ENCODE measurements at regions not wholly inside any gene's neighbourhood (a gene's known extent, or its start where the extent isn't known, plus 50 kb on each side); places are given as distances from the start of the nearest gene placed in this dataset.

DNA sequence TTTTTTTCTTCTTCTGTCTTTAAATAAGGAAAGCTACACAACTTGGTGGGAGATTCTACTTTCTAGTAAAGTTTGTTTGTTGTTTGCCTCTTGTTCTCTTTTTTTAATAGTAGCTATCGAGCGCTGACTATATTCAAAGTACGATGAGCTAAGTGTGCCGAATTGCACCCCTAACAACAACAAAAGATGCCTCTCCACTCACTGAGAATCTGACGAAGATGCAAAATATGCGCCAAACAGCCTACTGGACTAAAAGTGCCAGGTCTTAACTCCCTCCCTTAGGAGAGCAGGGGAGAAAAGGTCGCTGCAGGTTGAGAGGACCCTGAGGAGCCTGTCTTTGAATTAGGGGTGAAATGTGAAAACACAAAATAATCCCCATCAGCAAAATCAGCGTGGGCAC, 713.8 kb upstream of the WWC1 start:
- intact Hi-C loops (cut with micrococcal nuclease; ENCODE audit: unreplicated experiment): no loop called here
- Histone ChIP-seq H3K9ac (ENCODE audit: control insufficient read depth, insufficient read depth, low read length) (no peak overlapping the region), H3K4me3 (no peak overlapping the region), H4K20me1 (ENCODE audit: control insufficient read depth, insufficient read depth) (no peaks in the 10 kb centered on the region), H3K36me3 (ENCODE audit: control insufficient read depth in 2 of 2, insufficient read depth in 2 of 2, low read length in 1 of 2) (no peaks in the 10 kb centered on the region), H3K79me2 (ENCODE audit: control insufficient read depth, insufficient read depth, low read length) (no peaks in the 10 kb centered on the region), H3K27ac (ENCODE audit: control insufficient read depth, insufficient read depth) (no peak overlapping the region), H3K9me3 (replicated peaks; ENCODE audit: control insufficient read depth, insufficient read depth, low read length) (no peaks in the 10 kb centered on the region), H3K4me1 (ENCODE audit: control insufficient read depth, insufficient read depth, low read length) (no peaks in the 10 kb centered on the region), H3K27me3 (replicated peaks in 1 of 2; ENCODE audit: control insufficient read depth in 2 of 2, insufficient read depth in 2 of 2, low read length in 1 of 2) (peaks cover 2 to 3% of the 10 kb centered on the region in 2 experiments; a peak in 3 of 4 replicates), H3K4me2 (ENCODE audit: control insufficient read depth, insufficient read depth) (no peak overlapping the region), H2AFZ (ENCODE audit: control insufficient read depth, low read depth, low read length) (no peak overlapping the region)
- SMC1A ChIA-PET (ENCODE audit: uncharacterized antibody, unreplicated experiment): no interaction called here
- 55% methylated on average over 8 of the region's 8 CpGs for WGBS (ENCODE audit: insufficient coverage, insufficient replicate concordance, low lambda C conversion rate, missing lambda C conversion rate)
- no peak for TF ChIP-seq MTA3 (IDR thresholded peaks at IDR 0.05; ENCODE audit: borderline replicate concordance, low read length)
- TF ChIP-seq, protein P1, sequence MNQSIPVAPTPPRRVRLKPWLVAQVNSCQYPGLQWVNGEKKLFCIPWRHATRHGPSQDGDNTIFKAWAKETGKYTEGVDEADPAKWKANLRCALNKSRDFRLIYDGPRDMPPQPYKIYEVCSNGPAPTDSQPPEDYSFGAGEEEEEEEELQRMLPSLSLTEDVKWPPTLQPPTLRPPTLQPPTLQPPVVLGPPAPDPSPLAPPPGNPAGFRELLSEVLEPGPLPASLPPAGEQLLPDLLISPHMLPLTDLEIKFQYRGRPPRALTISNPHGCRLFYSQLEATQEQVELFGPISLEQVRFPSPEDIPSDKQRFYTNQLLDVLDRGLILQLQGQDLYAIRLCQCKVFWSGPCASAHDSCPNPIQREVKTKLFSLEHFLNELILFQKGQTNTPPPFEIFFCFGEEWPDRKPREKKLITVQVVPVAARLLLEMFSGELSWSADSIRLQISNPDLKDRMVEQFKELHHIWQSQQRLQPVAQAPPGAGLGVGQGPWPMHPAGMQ (IDR thresholded peaks at IDR 0.05; ENCODE audit: borderline replicate concordance): no peak
- TF ChIP-seq SMC3 (IDR thresholded peaks at IDR 0.05; ENCODE audit: borderline replicate concordance, low read length): no peak
- TF ChIP-seq, protein P2, sequence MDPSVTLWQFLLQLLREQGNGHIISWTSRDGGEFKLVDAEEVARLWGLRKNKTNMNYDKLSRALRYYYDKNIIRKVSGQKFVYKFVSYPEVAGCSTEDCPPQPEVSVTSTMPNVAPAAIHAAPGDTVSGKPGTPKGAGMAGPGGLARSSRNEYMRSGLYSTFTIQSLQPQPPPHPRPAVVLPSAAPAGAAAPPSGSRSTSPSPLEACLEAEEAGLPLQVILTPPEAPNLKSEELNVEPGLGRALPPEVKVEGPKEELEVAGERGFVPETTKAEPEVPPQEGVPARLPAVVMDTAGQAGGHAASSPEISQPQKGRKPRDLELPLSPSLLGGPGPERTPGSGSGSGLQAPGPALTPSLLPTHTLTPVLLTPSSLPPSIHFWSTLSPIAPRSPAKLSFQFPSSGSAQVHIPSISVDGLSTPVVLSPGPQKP (IDR thresholded peaks at IDR 0.05; ENCODE audit: low read depth, low read length): no peak
- TF ChIP-seq ATF7 (IDR thresholded peaks at IDR 0.05; ENCODE audit: low read depth): no peak
- TF ChIP-seq, protein P3, sequence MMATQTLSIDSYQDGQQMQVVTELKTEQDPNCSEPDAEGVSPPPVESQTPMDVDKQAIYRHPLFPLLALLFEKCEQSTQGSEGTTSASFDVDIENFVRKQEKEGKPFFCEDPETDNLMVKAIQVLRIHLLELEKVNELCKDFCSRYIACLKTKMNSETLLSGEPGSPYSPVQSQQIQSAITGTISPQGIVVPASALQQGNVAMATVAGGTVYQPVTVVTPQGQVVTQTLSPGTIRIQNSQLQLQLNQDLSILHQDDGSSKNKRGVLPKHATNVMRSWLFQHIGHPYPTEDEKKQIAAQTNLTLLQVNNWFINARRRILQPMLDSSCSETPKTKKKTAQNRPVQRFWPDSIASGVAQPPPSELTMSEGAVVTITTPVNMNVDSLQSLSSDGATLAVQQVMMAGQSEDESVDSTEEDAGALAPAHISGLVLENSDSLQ (IDR thresholded peaks at IDR 0.05): no peak
- TF ChIP-seq E4F1 (IDR thresholded peaks at IDR 0.05; ENCODE audit: borderline replicate concordance, partially characterized antibody): no peak
- TF ChIP-seq, protein P4, sequence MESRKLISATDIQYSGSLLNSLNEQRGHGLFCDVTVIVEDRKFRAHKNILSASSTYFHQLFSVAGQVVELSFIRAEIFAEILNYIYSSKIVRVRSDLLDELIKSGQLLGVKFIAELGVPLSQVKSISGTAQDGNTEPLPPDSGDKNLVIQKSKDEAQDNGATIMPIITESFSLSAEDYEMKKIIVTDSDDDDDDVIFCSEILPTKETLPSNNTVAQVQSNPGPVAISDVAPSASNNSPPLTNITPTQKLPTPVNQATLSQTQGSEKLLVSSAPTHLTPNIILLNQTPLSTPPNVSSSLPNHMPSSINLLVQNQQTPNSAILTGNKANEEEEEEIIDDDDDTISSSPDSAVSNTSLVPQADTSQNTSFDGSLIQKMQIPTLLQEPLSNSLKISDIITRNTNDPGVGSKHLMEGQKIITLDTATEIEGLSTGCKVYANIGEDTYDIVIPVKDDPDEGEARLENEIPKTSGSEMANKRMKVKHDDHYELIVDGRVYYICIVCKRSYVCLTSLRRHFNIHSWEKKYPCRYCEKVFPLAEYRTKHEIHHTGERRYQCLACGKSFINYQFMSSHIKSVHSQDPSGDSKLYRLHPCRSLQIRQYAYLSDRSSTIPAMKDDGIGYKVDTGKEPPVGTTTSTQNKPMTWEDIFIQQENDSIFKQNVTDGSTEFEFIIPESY (IDR thresholded peaks at IDR 0.05): no peak
- no peak for DNase-seq (ENCODE audit: low read depth, low spot score)
- POLR2A ChIA-PET: no interaction called here
- RAD21 ChIA-PET (ENCODE audit: unreplicated experiment): no interaction called here
- ATAC-seq: no peak
- in situ Hi-C loops (cut with MboI): no loop called here
- FAIRE-seq: no peak
- no TSS peak for BruUV-seq (replicated peaks)
- CTCF ChIA-PET: interaction anchor here (0.8 kb wide), 1 partner anchor 470 kb away, joined by 3 read pairs; no protein-coding TSS in a partner anchor

Measured in GM12878 (cell line).